DMS 273 (cell line): ENCODE measurements at regions not wholly inside any gene's neighbourhood (a gene's known extent, or its start where the extent isn't known, plus 50 kb on each side); places are given as distances from the start of the nearest gene placed in this dataset.
"Not testable (repeated sequence)": the region's sequence is repeated elsewhere in the genome, so short reads cannot be mapped to it uniquely, and the experiment has no call there.

Source experiments
- DNase-seq: peaks from one replicate; lab custom pipeline; 2025; ENCODE audit not compliant: unreplicated experiment; lab: John Stamatoyannopoulos, UW

GRCh38 chr13:30520571-30520970, 54.8 kb upstream of the HMGB1 start:
- DNase-seq, result no peak

GRCh38 chr13:30523211-30523610, 57.5 kb upstream of the HMGB1 start:
- no peak for DNase-seq

GRCh38 chr13:30523817-30524216, 58.1 kb upstream of the HMGB1 start:
- not testable (repeated sequence) for DNase-seq

GRCh38 chr13:30525212-30525611, 59.5 kb upstream of the HMGB1 start:
- not testable (repeated sequence) for DNase-seq

- DNase-seq, result no peak
Measured at GRCh38 chr13:30526612-30527495, 61.1 kb upstream of the HMGB1 start.

GRCh38 chr13:30529085-30529834, 63.5 kb upstream of the HMGB1 start:
- DNase-seq, result no peak

GRCh38 chr13:30535046-30535445, 69.3 kb upstream of the HMGB1 start:
- no peak for DNase-seq

- no peak for DNase-seq
Measured at GRCh38 chr13:30545320-30545719, 72.4 kb upstream of the USPL1 start.

- not testable (repeated sequence) for DNase-seq
Measured at GRCh38 chr13:30548046-30548445, 69.7 kb upstream of the USPL1 start.

- peak; percentile 49 for DNase-seq
Measured at GRCh38 chr13:30551189-30551588, 66.5 kb upstream of the USPL1 start.

- DNase-seq, result no peak
Measured at GRCh38 chr13:30552567-30552966, 65.2 kb upstream of the USPL1 start.

GRCh38 chr13:30559274-30559673, 58.4 kb upstream of the USPL1 start:
- no peak for DNase-seq

GRCh38 chr13:30560212-30560611, 57.5 kb upstream of the USPL1 start:
- DNase-seq, result no peak

- no peak for DNase-seq
Measured at GRCh38 chr13:30561511-30561910, 56.2 kb upstream of the USPL1 start.

GRCh38 chr13:30564489-30564888, 53.2 kb upstream of the USPL1 start:
- no peak for DNase-seq

- DNase-seq, result no peak
Measured at GRCh38 chr13:30565658-30566057, 52.1 kb upstream of the USPL1 start.

GRCh38 chr13:30567072-30567471, 50.6 kb upstream of the USPL1 start:
- no peak for DNase-seq
